GM12874 (cell line): ENCODE measurements at regions not wholly inside any gene's neighbourhood (a gene's known extent, or its start where the extent isn't known, plus 50 kb on each side); places are given as distances from the start of the nearest gene placed in this dataset.

Source experiments
- TF ChIP-seq, protein P1 (sequence below): IDR thresholded peaks from 2 replicates; pipeline ENCODE4 v1.5.1; 2011; ENCODE audit warnings: low read depth, mild to moderate bottlenecking, control low read depth, low read length, moderate library complexity; ENCODE audit not compliant: insufficient read depth

DNA sequence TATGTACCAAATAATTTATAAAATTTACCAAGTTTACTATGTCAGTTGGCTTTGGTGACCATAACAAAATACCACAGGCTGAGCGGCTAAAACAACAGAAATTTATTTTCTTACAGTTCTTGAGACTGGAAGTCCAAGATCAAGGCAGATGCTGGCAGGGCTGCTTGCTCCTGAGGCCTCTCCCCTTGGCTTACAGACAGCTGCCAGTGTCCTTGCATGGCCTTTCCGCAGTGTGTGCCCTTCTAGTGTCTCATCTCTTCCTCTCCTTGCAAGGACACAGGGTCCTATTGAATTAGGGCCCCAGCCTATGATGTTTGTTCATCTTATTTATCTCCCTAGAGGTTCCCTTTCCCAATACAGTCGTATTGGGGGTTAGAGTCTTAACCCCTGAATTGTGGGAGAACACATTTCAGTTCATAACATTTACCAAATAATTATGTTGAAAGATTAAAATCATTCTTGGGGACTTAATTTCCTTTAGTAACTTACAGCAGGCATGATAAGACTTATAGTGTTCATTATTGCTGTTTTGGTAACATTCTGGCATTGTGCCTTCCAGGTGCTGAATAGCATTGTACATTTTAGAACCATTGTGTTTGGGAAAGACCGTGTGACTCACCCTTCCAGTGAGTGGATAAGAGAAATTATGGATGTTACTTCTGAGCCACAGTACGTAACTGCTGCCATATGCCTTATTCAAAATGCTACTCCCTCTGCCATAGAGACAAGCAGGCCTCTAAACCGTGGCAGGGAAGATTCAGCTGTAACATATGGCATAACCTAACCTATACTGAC lies 317.5 kb downstream of the TMX3 start:
- TF ChIP-seq, protein P1, sequence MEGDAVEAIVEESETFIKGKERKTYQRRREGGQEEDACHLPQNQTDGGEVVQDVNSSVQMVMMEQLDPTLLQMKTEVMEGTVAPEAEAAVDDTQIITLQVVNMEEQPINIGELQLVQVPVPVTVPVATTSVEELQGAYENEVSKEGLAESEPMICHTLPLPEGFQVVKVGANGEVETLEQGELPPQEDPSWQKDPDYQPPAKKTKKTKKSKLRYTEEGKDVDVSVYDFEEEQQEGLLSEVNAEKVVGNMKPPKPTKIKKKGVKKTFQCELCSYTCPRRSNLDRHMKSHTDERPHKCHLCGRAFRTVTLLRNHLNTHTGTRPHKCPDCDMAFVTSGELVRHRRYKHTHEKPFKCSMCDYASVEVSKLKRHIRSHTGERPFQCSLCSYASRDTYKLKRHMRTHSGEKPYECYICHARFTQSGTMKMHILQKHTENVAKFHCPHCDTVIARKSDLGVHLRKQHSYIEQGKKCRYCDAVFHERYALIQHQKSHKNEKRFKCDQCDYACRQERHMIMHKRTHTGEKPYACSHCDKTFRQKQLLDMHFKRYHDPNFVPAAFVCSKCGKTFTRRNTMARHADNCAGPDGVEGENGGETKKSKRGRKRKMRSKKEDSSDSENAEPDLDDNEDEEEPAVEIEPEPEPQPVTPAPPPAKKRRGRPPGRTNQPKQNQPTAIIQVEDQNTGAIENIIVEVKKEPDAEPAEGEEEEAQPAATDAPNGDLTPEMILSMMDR = no peak

DNA sequence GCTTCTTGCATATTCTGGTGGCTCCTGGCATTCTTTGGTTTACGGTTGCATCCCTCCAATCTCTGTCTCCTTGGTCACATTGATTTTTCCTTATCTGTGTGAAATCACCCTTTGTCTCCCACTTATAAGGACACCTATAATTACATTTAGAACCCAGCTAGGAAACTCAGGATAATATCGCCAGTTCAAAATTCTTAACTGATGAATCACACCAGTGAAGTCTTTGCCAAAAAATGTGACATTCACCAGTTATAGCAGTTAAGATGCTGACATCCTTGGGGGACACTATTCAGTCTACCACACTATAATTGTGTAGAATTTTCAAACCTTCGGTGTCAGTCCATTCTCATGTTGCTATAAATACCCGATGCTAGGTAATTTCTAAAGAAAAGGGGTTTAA lies 320.2 kb downstream of the TMX3 start:
- TF ChIP-seq, protein P1 = no peak

DNA sequence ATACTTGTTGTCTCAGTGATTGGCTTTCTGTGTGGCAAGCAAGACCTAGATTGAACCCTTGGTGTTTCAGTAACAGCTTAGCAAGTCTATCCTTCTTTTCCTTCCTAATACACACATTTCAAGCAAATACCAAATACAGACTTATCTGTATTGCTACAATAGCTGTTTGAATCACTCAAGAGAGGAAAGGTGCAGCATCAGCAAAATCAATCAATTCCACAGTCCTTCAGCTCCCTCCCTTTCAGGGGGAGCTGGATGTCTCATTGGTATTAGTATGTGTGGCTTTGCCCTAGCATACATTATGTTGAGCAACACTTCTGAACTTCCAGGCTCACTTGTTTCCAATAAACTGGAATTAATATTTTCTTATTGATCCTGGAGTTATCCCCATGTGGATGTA lies 323.1 kb downstream of the TMX3 start:
- TF ChIP-seq, protein P1 = no peak

DNA sequence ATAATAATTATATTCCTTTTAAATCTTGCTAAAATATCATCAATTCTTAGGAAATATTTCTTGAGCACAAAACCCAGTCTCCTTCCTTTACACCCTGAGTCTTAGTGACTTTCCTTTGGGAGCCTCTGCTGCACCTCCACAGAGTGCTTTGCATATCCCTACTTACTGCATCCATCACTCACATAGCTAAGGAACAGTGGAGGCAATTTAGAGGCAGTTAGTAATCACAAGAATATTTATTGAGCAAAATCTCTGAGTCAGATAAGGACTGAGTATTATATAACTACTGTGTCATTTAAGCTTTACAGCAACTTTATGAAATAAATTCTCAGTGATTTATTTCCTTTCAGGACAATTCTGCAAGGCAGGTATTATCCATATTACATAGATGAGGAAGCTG lies 327.7 kb downstream of the TMX3 start:
- TF ChIP-seq, protein P1 = no peak

DNA sequence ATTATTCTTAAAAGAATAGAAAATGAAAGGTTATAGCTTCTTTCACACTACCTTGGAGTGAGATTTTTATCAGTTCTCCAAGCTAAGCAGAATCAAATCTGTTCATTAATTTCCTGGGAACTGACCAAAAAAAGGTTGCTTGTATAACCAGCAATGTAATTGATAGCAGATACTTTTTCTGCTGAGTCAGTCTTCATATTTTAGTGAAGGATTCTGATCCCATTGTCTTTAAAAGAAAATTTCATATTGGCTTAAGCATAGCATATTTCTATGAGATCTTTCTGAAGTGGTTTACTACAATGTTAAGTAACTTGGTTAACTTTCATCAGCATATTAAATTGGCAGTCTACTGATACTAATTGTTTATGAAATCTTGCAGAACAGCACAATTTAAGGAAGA lies 338.0 kb downstream of the TMX3 start:
- TF ChIP-seq, protein P1 = no peak

DNA sequence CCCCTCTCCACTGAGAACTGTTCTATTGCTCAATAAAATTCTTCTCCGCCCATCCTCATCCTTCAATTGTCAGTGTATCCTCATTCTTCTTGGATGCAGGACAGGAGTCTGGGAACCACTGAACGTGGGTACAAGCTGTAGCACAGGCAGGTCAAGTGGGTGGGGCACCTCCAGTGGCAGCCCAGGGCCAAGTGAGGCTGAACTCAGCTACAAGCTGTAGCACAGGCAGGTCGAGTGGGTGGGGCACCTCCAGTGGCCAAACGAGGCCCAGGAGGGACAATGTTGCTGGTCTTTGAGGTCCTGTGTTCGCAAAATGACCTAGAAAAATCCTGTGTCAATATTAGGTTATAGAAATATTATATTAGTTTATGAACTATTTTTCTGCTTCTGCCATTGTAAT lies 352.0 kb downstream of the TMX3 start:
- TF ChIP-seq, protein P1 = no peak

DNA sequence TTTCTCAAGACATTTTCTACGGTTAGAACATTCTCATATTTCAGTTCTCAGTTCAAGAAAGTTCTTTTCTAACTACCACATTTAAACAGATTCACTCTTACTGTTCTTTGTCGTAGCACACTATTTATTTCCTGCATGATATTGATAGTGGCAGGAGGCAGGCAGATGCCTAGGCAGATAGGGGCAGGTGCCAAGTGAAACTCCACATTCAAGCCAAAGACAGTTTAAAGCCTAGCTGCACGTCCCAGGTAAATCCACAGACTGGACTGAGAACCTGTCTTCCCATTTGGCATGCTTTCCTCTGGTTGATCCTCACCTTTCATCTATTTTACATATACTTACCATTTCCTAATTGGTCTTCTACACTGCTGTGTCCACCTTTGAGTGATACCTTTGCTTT lies 359.3 kb downstream of the TMX3 start:
- TF ChIP-seq, protein P1 = no peak

DNA sequence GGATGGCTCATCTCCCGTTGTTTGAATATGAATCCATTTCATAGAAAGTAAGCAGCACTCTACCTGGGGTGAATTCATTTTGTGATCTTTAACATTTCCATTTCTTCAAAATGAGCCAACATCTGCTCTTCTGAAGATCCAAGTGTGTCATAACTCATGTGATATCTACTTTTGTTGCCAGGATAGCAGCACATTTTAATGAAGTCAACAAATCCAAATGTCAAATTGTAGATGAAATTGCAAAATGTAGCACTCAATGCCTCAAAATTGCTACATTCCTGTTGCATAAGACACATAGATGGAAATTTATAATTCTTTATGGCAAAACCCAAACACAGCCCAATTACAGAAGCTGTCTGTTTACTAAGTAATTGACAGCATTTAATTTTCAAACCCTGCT lies 360.7 kb downstream of the TMX3 start:
- TF ChIP-seq, protein P1 = no peak
